ENCODE measurements at regions not wholly inside any gene's neighbourhood (a gene's known extent, or its start where the extent isn't known, plus 50 kb on each side); places are given as distances from the start of the nearest gene placed in this dataset.

GRCh38 chr1:2877391-2877790 lies 75.9 kb upstream of the TTC34 start:
- H3K27me3 ChIP-seq (ENCODE audit: low read length), result no peaks in the 10 kb centered on the region
- no peaks in the 10 kb centered on the region for H3K79me2 ChIP-seq (ENCODE audit: insufficient read depth, low read length)

GRCh38 chr1:2878591-2878990 lies 77.1 kb upstream of the TTC34 start:
- Histone ChIP-seq H3K9me3 (ENCODE audit: insufficient read depth, low read length) (no peaks in the 10 kb centered on the region), H3K9me2 (replicated peaks; ENCODE audit: insufficient read depth, low read length) (no peaks in the 10 kb centered on the region), H3K27me3 (ENCODE audit: low read length) (no peaks in the 10 kb centered on the region), H3K27ac (ENCODE audit: low read depth, low read length) (no peak overlapping the region), H3K4me2 (ENCODE audit: low read depth, low read length, poor library complexity, severe bottlenecking) (no peak overlapping the region), H3F3A (ENCODE audit: insufficient read depth) (no peaks in the 10 kb centered on the region), H2AFZ (ENCODE audit: low read depth, low read length, severe bottlenecking) (no peak overlapping the region), H3K9ac (ENCODE audit: low read length) (no peak overlapping the region), H3K79me2 (ENCODE audit: insufficient read depth, low read length) (no peaks in the 10 kb centered on the region), H3K4me3 (ENCODE audit: insufficient read depth, low read length, poor library complexity, severe bottlenecking) (no peak overlapping the region), H3K36me3 (ENCODE audit: low read length) (no peaks in the 10 kb centered on the region), H4K20me1 (ENCODE audit: low read depth, low read length) (no peaks in the 10 kb centered on the region)
- TF ChIP-seq EZH2phosphoT487 (conservative IDR thresholded peaks at IDR 0.05; ENCODE audit: low read length) (no peak), CTCF (IDR thresholded peaks at IDR 0.05; ENCODE audit: insufficient read depth, low read length, poor library complexity, severe bottlenecking) (no peak)

More at GRCh38 chr1:2877391-2877790, 75.9 kb upstream of the TTC34 start:
- Histone ChIP-seq H2AFZ (ENCODE audit: low read depth, low read length, severe bottlenecking) (no peak overlapping the region), H3K36me3 (ENCODE audit: low read length) (no peaks in the 10 kb centered on the region), H3K4me2 (ENCODE audit: low read depth, low read length, poor library complexity, severe bottlenecking) (no peak overlapping the region), H3K27ac (ENCODE audit: low read depth, low read length) (no peak overlapping the region), H3K9me2 (replicated peaks; ENCODE audit: insufficient read depth, low read length) (no peaks in the 10 kb centered on the region), H4K20me1 (ENCODE audit: low read depth, low read length) (no peaks in the 10 kb centered on the region), H3K9ac (ENCODE audit: low read length) (no peak overlapping the region), H3K9me3 (ENCODE audit: insufficient read depth, low read length) (no peaks in the 10 kb centered on the region), H3K4me3 (ENCODE audit: insufficient read depth, low read length, poor library complexity, severe bottlenecking) (no peak overlapping the region), H3F3A (ENCODE audit: insufficient read depth) (no peaks in the 10 kb centered on the region)
- TF ChIP-seq CTCF (IDR thresholded peaks at IDR 0.05; ENCODE audit: insufficient read depth, low read length, poor library complexity, severe bottlenecking), result no peak
- no peak for TF ChIP-seq EZH2phosphoT487 (conservative IDR thresholded peaks at IDR 0.05; ENCODE audit: low read length)

GRCh38 chr1:2879026-2879425 lies 77.5 kb upstream of the TTC34 start:
- Histone ChIP-seq H3K4me3 (ENCODE audit: insufficient read depth, low read length, poor library complexity, severe bottlenecking) (no peak overlapping the region), H3F3A (ENCODE audit: insufficient read depth) (no peaks in the 10 kb centered on the region), H4K20me1 (ENCODE audit: low read depth, low read length) (no peaks in the 10 kb centered on the region), H3K9ac (ENCODE audit: low read length) (no peak overlapping the region), H3K27me3 (ENCODE audit: low read length) (no peaks in the 10 kb centered on the region), H3K4me2 (ENCODE audit: low read depth, low read length, poor library complexity, severe bottlenecking) (no peak overlapping the region), H3K27ac (ENCODE audit: low read depth, low read length) (no peak overlapping the region), H3K79me2 (ENCODE audit: insufficient read depth, low read length) (no peaks in the 10 kb centered on the region), H3K9me2 (replicated peaks; ENCODE audit: insufficient read depth, low read length) (no peaks in the 10 kb centered on the region), H3K9me3 (ENCODE audit: insufficient read depth, low read length) (no peaks in the 10 kb centered on the region), H2AFZ (ENCODE audit: low read depth, low read length, severe bottlenecking) (no peak overlapping the region), H3K36me3 (ENCODE audit: low read length) (no peaks in the 10 kb centered on the region)
- no peak for TF ChIP-seq CTCF (IDR thresholded peaks at IDR 0.05; ENCODE audit: insufficient read depth, low read length, poor library complexity, severe bottlenecking)

GRCh38 chr1:2879591-2879990 lies 78.1 kb upstream of the TTC34 start:
- Histone ChIP-seq H3K4me2 (ENCODE audit: low read depth, low read length, poor library complexity, severe bottlenecking) (no peak overlapping the region), H3K27me3 (ENCODE audit: low read length) (no peaks in the 10 kb centered on the region), H3K4me3 (ENCODE audit: insufficient read depth, low read length, poor library complexity, severe bottlenecking) (no peak overlapping the region)

More at GRCh38 chr1:2879591-2879990, 78.1 kb upstream of the TTC34 start:
- Histone ChIP-seq H3K79me2 (ENCODE audit: insufficient read depth, low read length) (no peaks in the 10 kb centered on the region), H4K20me1 (ENCODE audit: low read depth, low read length) (no peaks in the 10 kb centered on the region), H3K9me2 (replicated peaks; ENCODE audit: insufficient read depth, low read length) (no peaks in the 10 kb centered on the region), H3K27ac (ENCODE audit: low read depth, low read length) (no peak overlapping the region), H3F3A (ENCODE audit: insufficient read depth) (no peaks in the 10 kb centered on the region), H3K36me3 (ENCODE audit: low read length) (no peaks in the 10 kb centered on the region), H2AFZ (ENCODE audit: low read depth, low read length, severe bottlenecking) (no peak overlapping the region), H3K9ac (ENCODE audit: low read length) (no peak overlapping the region), H3K9me3 (ENCODE audit: insufficient read depth, low read length) (no peaks in the 10 kb centered on the region)
- TF ChIP-seq CTCF (IDR thresholded peaks at IDR 0.05; ENCODE audit: insufficient read depth, low read length, poor library complexity, severe bottlenecking) (no peak), EZH2phosphoT487 (conservative IDR thresholded peaks at IDR 0.05; ENCODE audit: low read length) (no peak)

Data from SU-DHL-6 (cell line).